Activated CD4-positive, alpha-beta memory T cell treated with anti-CD3 and anti-CD28 coated beads for 36 hours (primary cell): ENCODE measurements at regions not wholly inside any gene's neighbourhood (a gene's known extent, or its start where the extent isn't known, plus 50 kb on each side); places are given as distances from the start of the nearest gene placed in this dataset.

Source experiments
- CTCF ChIA-PET: fragments of 350-600 bp; sonication (Branson Sonifier 250); formaldehyde crosslinking; loops from one replicate; lab custom pipeline; 2021; ENCODE audit warnings: antibody characterized with exemption, inconsistent platforms; lab: Charles Lee
- POLR2A ChIA-PET: fragments of 350-600 bp; sonication (Branson Sonifier 250); formaldehyde crosslinking; loops from one replicate; lab custom pipeline; 2021; ENCODE audit warnings: antibody characterized with exemption; lab: Charles Lee
- DNase-seq: peaks from one replicate; pipeline ENCODE4 v3.0.0-alpha.2; 2020
- H3K27ac Mint-ChIP-seq: one replicate; pipeline ENCODE4 v1.8.0; 2021; ENCODE audit warnings: mixed read lengths
- H3K27me3 Mint-ChIP-seq: one replicate; pipeline ENCODE4 v1.8.0; 2021; ENCODE audit warnings: mixed read lengths
- H3K36me3 Mint-ChIP-seq: one replicate; pipeline ENCODE4 v1.8.0; 2021; ENCODE audit warnings: mixed read lengths
- H3K4me1 Mint-ChIP-seq: one replicate; pipeline ENCODE4 v1.8.0; 2021; ENCODE audit warnings: low read depth, mixed read lengths
- H3K4me3 Mint-ChIP-seq: one replicate; pipeline ENCODE4 v1.8.0; 2021; ENCODE audit warnings: mild to moderate bottlenecking, mixed read lengths
- H3K9me3 Mint-ChIP-seq: one replicate; pipeline ENCODE4 v1.8.0; 2021; ENCODE audit warnings: mixed read lengths
- intact Hi-C: fragments of 100-400 bp; cut with micrococcal nuclease; formaldehyde crosslinking; loops from one replicate; pipeline ENCODE4 v1.15.1; 2023

DNA sequence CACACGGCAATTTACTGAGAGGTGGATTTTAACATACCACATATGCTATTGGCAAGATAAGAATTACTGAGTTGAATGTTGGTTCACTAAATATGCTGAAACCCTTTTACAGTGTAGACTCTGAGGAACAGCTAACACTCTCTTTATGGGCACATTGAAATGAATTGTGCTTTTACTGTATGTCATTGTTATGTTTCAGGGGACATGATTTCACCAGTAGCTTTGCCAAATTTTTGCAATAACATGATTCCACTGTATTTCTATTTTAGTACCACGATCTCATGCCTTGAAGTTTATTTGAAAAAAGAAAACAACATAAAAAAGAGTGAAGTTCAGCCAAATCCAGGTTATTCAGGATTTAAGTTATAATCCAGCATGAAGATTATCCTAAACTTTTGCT, 188.5 kb downstream of the HLX start:
- intact Hi-C loops = loop anchor here (5.0 kb wide), 1 partner anchor 370 kb away; no protein-coding TSS in a partner anchor
- Mint-ChIP-seq H3K27me3 (peaks cover 4% of the 10 kb centered on the region), H3K36me3 (no peaks in the 10 kb centered on the region), H3K4me3 (no peak overlapping the region), H3K4me1 (no peaks in the 10 kb centered on the region), H3K9me3 (no peaks in the 10 kb centered on the region), H3K27ac (no peak overlapping the region)
- CTCF ChIA-PET = no interaction called here
- POLR2A ChIA-PET = no interaction called here
- DNase-seq = no peak

GRCh38 chr1:221069178-221069903, 190.1 kb downstream of the HLX start:
- no peak overlapping the region for H3K4me3 Mint-ChIP-seq
- CTCF ChIA-PET = no interaction called here
- no peak for DNase-seq
- H3K9me3 Mint-ChIP-seq = no peaks in the 10 kb centered on the region
- H3K27me3 Mint-ChIP-seq = peaks cover 5% of the 10 kb centered on the region
- H3K4me1 Mint-ChIP-seq = no peaks in the 10 kb centered on the region
- POLR2A ChIA-PET = interaction anchor here (0.6 kb wide), 1 partner anchor 787 kb away, joined by 3 read pairs; no protein-coding TSS in a partner anchor
- H3K27ac Mint-ChIP-seq = no peak overlapping the region
- intact Hi-C loops = loop anchor here (5.0 kb wide), 1 partner anchor 368 kb away; no protein-coding TSS in a partner anchor
- H3K36me3 Mint-ChIP-seq = no peaks in the 10 kb centered on the region

DNA sequence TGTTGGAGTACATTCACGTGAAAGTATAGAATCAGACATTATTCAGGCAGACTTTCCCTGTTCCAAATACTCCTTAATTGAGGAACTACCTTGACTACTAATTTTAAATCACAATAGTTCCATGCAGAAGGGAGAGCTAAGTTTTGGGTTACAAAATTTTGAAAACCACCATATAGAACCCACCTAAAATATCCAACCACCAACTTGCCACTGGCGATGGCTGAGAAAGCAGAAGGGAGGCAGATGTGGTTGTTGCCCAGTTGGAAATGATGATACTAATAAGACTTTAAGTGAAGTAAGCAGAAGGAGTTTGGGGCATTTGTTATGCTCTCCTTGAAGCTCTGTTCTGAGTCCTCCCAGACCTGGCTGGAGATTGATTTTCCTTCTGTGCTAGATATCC, 190.7 kb downstream of the HLX start:
- CTCF ChIA-PET = no interaction called here
- Mint-ChIP-seq H3K9me3 (no peaks in the 10 kb centered on the region), H3K27me3 (peaks cover 5% of the 10 kb centered on the region), H3K27ac (no peak overlapping the region), H3K36me3 (no peaks in the 10 kb centered on the region), H3K4me1 (no peaks in the 10 kb centered on the region), H3K4me3 (no peak overlapping the region)
- POLR2A ChIA-PET = no interaction called here
- intact Hi-C loops = loop anchor here (5.0 kb wide), 1 partner anchor 367 kb away; no protein-coding TSS in a partner anchor
- no peak for DNase-seq

GRCh38 chr1:221071777-221072176, 192.5 kb downstream of the HLX start:
- H3K4me3 Mint-ChIP-seq = no peak overlapping the region
- H3K27me3 Mint-ChIP-seq = peaks cover 5% of the 10 kb centered on the region
- intact Hi-C loops = no loop called here
- H3K27ac Mint-ChIP-seq = no peak overlapping the region
- no peaks in the 10 kb centered on the region for H3K36me3 Mint-ChIP-seq
- ChIA-PET POLR2A (no interaction called here), CTCF (no interaction called here)
- no peaks in the 10 kb centered on the region for H3K4me1 Mint-ChIP-seq
- no peak for DNase-seq
- no peaks in the 10 kb centered on the region for H3K9me3 Mint-ChIP-seq

GRCh38 chr1:221072214-221072613, 193.0 kb downstream of the HLX start:
- H3K36me3 Mint-ChIP-seq = no peaks in the 10 kb centered on the region
- intact Hi-C loops = no loop called here
- no peaks in the 10 kb centered on the region for H3K4me1 Mint-ChIP-seq
- peaks cover 5% of the 10 kb centered on the region for H3K27me3 Mint-ChIP-seq
- ChIA-PET POLR2A (no interaction called here), CTCF (no interaction called here)
- H3K27ac Mint-ChIP-seq = no peak overlapping the region
- DNase-seq = no peak
- no peaks in the 10 kb centered on the region for H3K9me3 Mint-ChIP-seq
- H3K4me3 Mint-ChIP-seq = no peak overlapping the region

GRCh38 chr1:221074332-221074731, 195.1 kb downstream of the HLX start:
- Mint-ChIP-seq H3K27ac (no peak overlapping the region), H3K36me3 (no peaks in the 10 kb centered on the region), H3K27me3 (peaks cover 1% of the 10 kb centered on the region), H3K4me3 (no peak overlapping the region), H3K9me3 (no peaks in the 10 kb centered on the region), H3K4me1 (no peaks in the 10 kb centered on the region)
- ChIA-PET POLR2A (no interaction called here), CTCF (no interaction called here)
- no peak for DNase-seq
- intact Hi-C loops = no loop called here

DNA sequence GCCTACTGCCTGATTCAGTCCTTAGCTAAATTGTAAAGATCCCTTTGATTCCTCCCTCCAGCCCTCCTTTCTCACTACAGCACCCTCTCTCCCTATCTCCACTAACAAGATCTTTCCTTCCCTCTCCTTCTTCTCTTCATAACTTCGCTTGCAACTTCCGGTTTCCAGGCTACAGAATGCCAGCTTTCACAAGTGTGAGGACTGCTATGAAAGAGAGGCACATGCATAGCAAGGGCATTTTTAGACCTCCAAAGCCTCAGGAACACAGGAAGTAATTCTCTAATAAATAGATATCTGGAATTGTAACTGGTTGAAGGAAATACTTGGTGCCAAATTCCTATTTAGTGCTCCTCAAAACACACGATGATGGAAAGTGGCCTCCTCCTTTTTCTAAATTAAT, 196.7 kb downstream of the HLX start:
- ChIA-PET POLR2A (no interaction called here), CTCF (no interaction called here)
- Mint-ChIP-seq H3K9me3 (no peaks in the 10 kb centered on the region), H3K27ac (no peak overlapping the region), H3K4me3 (no peak overlapping the region), H3K36me3 (no peaks in the 10 kb centered on the region), H3K27me3 (peaks cover 1% of the 10 kb centered on the region), H3K4me1 (no peaks in the 10 kb centered on the region)
- intact Hi-C loops = no loop called here
- no peak for DNase-seq

DNA sequence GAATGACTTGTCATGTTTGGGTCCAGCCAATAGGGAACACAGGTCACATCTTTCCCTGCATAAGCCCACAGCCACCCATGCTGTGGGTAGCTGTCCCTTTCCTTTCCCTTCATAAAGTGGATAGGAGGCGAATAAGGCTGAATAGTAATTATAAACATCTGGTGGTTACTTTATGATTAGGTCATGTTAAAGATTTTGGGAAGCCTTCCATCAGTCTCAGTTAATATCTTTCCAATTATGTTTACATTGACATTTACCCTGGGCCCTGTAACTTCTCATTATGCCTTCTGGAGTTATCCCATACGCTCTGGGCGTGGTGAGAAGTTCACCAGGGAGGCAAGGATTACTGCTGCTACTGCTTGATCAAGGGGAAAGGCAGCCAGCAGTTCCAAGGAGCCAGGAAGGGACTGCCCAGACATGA, 197.2 kb downstream of the HLX start:
- CTCF ChIA-PET = no interaction called here
- intact Hi-C loops = no loop called here
- no peaks in the 10 kb centered on the region for H3K9me3 Mint-ChIP-seq
- H3K27me3 Mint-ChIP-seq = peaks cover 1% of the 10 kb centered on the region
- H3K27ac Mint-ChIP-seq = no peak overlapping the region
- POLR2A ChIA-PET = no interaction called here
- H3K4me3 Mint-ChIP-seq = no peak overlapping the region
- no peaks in the 10 kb centered on the region for H3K4me1 Mint-ChIP-seq
- DNase-seq = no peak
- H3K36me3 Mint-ChIP-seq = no peaks in the 10 kb centered on the region

- CTCF ChIA-PET = no interaction called here
- POLR2A ChIA-PET = no interaction called here
- Mint-ChIP-seq H3K36me3 (no peaks in the 10 kb centered on the region), H3K4me1 (no peaks in the 10 kb centered on the region), H3K27ac (no peak overlapping the region), H3K27me3 (no peaks in the 10 kb centered on the region), H3K4me3 (no peak overlapping the region), H3K9me3 (no peaks in the 10 kb centered on the region)
- intact Hi-C loops = no loop called here
- DNase-seq = no peak
Observed at GRCh38 chr1:221078260-221078965, 199.2 kb downstream of the HLX start.

- Mint-ChIP-seq H3K4me1 (no peaks in the 10 kb centered on the region), H3K27me3 (peaks cover 2% of the 10 kb centered on the region), H3K9me3 (no peaks in the 10 kb centered on the region), H3K36me3 (no peaks in the 10 kb centered on the region), H3K4me3 (no peak overlapping the region), H3K27ac (no peak overlapping the region)
- DNase-seq = no peak
- intact Hi-C loops = no loop called here
- CTCF ChIA-PET = no interaction called here
- POLR2A ChIA-PET = no interaction called here
Observed at GRCh38 chr1:221083902-221084301, 204.7 kb downstream of the HLX start.

DNA sequence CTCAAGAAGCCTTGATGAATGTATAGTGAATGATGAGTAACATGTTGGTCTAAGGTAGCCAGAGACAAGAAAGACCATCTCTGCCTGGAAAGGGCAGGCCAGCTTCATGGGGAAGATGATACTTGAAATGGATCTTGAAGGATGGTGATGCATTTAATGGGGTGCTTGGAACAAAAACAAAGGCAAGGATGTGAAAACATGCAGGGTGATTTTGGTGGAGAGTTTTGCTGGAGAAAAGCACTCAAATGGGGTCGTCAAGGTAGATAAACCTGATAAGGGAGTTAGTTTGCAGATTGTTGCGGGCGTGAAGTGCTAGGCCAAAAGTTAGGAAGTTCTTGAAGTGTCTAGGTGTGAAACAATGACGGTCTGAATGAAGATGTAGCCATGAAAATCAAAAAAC, 205.4 kb downstream of the HLX start:
- no peak for DNase-seq
- Mint-ChIP-seq H3K27me3 (peaks cover 2% of the 10 kb centered on the region), H3K9me3 (no peaks in the 10 kb centered on the region), H3K4me3 (no peak overlapping the region), H3K27ac (no peak overlapping the region), H3K4me1 (no peaks in the 10 kb centered on the region), H3K36me3 (no peaks in the 10 kb centered on the region)
- ChIA-PET POLR2A (no interaction called here), CTCF (no interaction called here)
- intact Hi-C loops = no loop called here

- Mint-ChIP-seq H3K4me3 (no peak overlapping the region), H3K4me1 (no peaks in the 10 kb centered on the region), H3K27me3 (peaks cover 2% of the 10 kb centered on the region), H3K36me3 (no peaks in the 10 kb centered on the region), H3K9me3 (no peaks in the 10 kb centered on the region), H3K27ac (no peak overlapping the region)
- intact Hi-C loops = no loop called here
- no peak for DNase-seq
- POLR2A ChIA-PET = no interaction called here
- CTCF ChIA-PET = no interaction called here
Observed at GRCh38 chr1:221085701-221086375, 206.6 kb downstream of the HLX start.
